ENCODE measurements at regions not wholly inside any gene's neighbourhood (a gene's known extent, or its start where the extent isn't known, plus 50 kb on each side); places are given as distances from the start of the nearest gene placed in this dataset.

- H3K9me3 Mint-ChIP-seq = no peaks in the 10 kb centered on the region
- no peaks in the 10 kb centered on the region for H3K36me3 Mint-ChIP-seq
- H3K4me1 Mint-ChIP-seq = no peaks in the 10 kb centered on the region
- TF ChIP-seq, protein P1, sequence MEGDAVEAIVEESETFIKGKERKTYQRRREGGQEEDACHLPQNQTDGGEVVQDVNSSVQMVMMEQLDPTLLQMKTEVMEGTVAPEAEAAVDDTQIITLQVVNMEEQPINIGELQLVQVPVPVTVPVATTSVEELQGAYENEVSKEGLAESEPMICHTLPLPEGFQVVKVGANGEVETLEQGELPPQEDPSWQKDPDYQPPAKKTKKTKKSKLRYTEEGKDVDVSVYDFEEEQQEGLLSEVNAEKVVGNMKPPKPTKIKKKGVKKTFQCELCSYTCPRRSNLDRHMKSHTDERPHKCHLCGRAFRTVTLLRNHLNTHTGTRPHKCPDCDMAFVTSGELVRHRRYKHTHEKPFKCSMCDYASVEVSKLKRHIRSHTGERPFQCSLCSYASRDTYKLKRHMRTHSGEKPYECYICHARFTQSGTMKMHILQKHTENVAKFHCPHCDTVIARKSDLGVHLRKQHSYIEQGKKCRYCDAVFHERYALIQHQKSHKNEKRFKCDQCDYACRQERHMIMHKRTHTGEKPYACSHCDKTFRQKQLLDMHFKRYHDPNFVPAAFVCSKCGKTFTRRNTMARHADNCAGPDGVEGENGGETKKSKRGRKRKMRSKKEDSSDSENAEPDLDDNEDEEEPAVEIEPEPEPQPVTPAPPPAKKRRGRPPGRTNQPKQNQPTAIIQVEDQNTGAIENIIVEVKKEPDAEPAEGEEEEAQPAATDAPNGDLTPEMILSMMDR (IDR thresholded peaks at IDR 0.05; ENCODE audit: unreplicated experiment) = no peak
- H3K27ac Mint-ChIP-seq = no peak overlapping the region
- no peak for DNase-seq (ENCODE audit: low spot score in 2 of 2, unreplicated experiment in 2 of 2)
- no peak overlapping the region for H3K4me3 Mint-ChIP-seq
- peaks cover 12% of the 10 kb centered on the region for H3K27me3 Mint-ChIP-seq (ENCODE audit: low read depth)
Measured at GRCh38 chr7:25586513-25586912, 358.2 kb upstream of the NPVF start.

DNA sequence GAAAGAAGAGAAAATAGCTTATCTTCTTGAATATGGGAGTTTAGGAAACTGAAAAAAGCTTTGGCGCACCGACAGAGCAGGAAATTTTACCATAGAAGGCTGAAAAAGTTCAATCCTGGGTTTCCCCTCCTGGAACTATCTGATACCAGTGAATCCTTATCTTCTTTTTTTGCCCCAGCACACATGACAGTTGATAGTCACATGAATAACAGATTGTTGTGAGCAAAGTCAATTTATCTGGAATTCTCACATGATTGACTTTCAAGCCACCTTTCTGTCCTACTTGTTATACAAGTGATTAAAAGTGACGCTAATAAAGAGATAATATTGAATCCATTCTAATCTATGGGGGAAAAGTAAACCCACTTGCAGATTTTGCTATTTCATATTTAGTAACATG, 365.8 kb upstream of the NPVF start:
- Mint-ChIP-seq H3K9me3 (peaks cover 5% of the 10 kb centered on the region), H3K27me3 (ENCODE audit: low read depth) (no peaks in the 10 kb centered on the region), H3K4me1 (no peaks in the 10 kb centered on the region), H3K27ac (no peak overlapping the region), H3K4me3 (no peak overlapping the region), H3K36me3 (no peaks in the 10 kb centered on the region)
- DNase-seq (ENCODE audit: low spot score in 2 of 2, unreplicated experiment in 2 of 2) = no peak
- TF ChIP-seq, protein P1 (IDR thresholded peaks at IDR 0.05; ENCODE audit: unreplicated experiment) = no peak

DNA sequence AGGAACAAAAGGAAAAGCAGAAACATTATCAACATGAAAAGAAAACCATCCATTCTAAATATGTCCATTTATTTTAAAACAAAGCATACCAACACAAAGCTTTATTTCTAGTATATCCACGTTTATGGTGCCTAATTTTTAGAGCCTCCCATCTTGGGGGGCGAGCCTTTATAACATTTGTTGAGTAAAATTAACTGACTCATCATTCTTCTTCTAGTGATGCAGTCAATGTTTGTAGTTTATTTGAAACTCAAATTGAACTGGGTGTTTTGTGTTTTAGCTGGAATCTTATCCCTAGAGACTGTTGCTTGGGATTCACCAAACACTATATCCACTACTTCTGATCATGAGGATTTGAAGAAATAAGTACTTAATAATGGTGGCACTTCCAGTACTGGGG, 366.4 kb upstream of the NPVF start:
- H3K27me3 Mint-ChIP-seq (ENCODE audit: low read depth) = no peaks in the 10 kb centered on the region
- TF ChIP-seq, protein P1 (IDR thresholded peaks at IDR 0.05; ENCODE audit: unreplicated experiment) = no peak
- H3K9me3 Mint-ChIP-seq = peaks cover 5% of the 10 kb centered on the region
- no peak overlapping the region for H3K27ac Mint-ChIP-seq
- no peaks in the 10 kb centered on the region for H3K4me1 Mint-ChIP-seq
- no peak for DNase-seq (ENCODE audit: low spot score in 2 of 2, unreplicated experiment in 2 of 2)
- no peaks in the 10 kb centered on the region for H3K36me3 Mint-ChIP-seq
- no peak overlapping the region for H3K4me3 Mint-ChIP-seq

- TF ChIP-seq, protein P1 (IDR thresholded peaks at IDR 0.05; ENCODE audit: unreplicated experiment) = no peak
- Mint-ChIP-seq H3K4me1 (no peaks in the 10 kb centered on the region), H3K27ac (no peak overlapping the region), H3K9me3 (peaks cover 5% of the 10 kb centered on the region), H3K27me3 (ENCODE audit: low read depth) (no peaks in the 10 kb centered on the region), H3K4me3 (no peak overlapping the region), H3K36me3 (no peaks in the 10 kb centered on the region)
- DNase-seq (ENCODE audit: low spot score in 2 of 2, unreplicated experiment in 2 of 2) = no peak
Measured at GRCh38 chr7:25595996-25596395, 367.7 kb upstream of the NPVF start.

DNA sequence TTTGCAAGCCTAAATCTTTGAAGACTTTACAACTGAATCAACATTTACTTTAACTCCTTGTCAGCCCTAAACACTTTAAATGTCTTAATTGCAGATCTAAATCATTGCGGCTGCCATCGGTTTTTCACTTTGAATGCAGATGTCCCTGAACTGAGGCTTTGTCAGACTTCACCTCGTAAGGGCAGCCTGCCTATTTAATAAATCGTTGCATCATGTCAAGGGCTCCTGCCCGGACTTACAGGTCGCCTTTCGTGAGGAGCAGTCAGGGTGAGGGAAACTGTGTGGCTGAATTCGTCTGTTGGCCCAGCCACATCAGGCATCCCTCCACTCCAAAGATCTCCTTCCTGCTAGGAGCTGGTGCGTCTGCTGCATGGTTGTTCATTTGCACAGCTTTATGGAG, 368.2 kb upstream of the NPVF start:
- no peak for DNase-seq (ENCODE audit: low spot score in 2 of 2, unreplicated experiment in 2 of 2)
- TF ChIP-seq, protein P1 (IDR thresholded peaks at IDR 0.05; ENCODE audit: unreplicated experiment) = no peak
- Mint-ChIP-seq H3K27me3 (ENCODE audit: low read depth) (no peaks in the 10 kb centered on the region), H3K4me1 (no peaks in the 10 kb centered on the region), H3K9me3 (peaks cover 5% of the 10 kb centered on the region), H3K27ac (no peak overlapping the region), H3K4me3 (no peak overlapping the region), H3K36me3 (no peaks in the 10 kb centered on the region)

DNA sequence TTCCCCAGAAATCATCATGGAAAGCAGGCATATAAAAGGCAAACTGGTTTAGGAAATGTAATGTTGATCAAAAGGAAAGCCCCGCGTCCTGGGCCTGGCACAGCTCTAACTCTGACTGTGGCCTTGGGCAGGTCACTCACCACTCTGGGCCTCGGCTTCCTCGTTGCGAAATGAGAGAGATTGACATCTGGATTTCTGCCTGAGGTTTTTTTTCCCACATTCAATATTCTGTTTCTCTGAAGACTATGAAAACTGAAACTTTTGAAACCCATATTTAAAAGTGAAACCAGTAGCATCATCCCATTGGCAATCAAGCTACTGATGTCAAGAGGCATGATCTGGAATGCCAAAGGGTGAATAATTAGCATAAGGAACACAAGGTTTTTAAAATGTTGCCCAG, 369.7 kb upstream of the NPVF start:
- DNase-seq (ENCODE audit: low spot score in 2 of 2, unreplicated experiment in 2 of 2) = no peak

More for the DNA sequence above, 369.7 kb upstream of the NPVF start:
- H3K4me3 Mint-ChIP-seq = no peak overlapping the region
- H3K4me1 Mint-ChIP-seq = peaks cover 2% of the 10 kb centered on the region
- peaks cover 5% of the 10 kb centered on the region for H3K9me3 Mint-ChIP-seq
- H3K27me3 Mint-ChIP-seq (ENCODE audit: low read depth) = no peaks in the 10 kb centered on the region
- TF ChIP-seq, protein P1 (IDR thresholded peaks at IDR 0.05; ENCODE audit: unreplicated experiment) = no peak
- H3K27ac Mint-ChIP-seq = no peak overlapping the region
- no peaks in the 10 kb centered on the region for H3K36me3 Mint-ChIP-seq

Measured in mesothelial cell of epicardium (in vitro differentiated cells).